Activated naive CD4-positive, alpha-beta T cell treated with anti-CD3 and anti-CD28 coated beads for 36 hours (primary cell): ENCODE measurements at regions not wholly inside any gene's neighbourhood (a gene's known extent, or its start where the extent isn't known, plus 50 kb on each side); places are given as distances from the start of the nearest gene placed in this dataset.

Source experiments
- CTCF ChIA-PET: fragments of 350-600 bp; sonication (Branson Sonifier 250); formaldehyde crosslinking; loops from one replicate; lab custom pipeline; 2021; ENCODE audit warnings: antibody characterized with exemption; lab: Charles Lee
- DNase-seq: peaks from one replicate; pipeline ENCODE4 v3.0.0-alpha.2; 2020
- H3K27ac Mint-ChIP-seq: one replicate; pipeline ENCODE4 v1.8.0; 2021; ENCODE audit warnings: mild to moderate bottlenecking, mixed read lengths
- H3K27me3 Mint-ChIP-seq: one replicate; pipeline ENCODE4 v1.8.0; 2021; ENCODE audit warnings: low read depth, mixed read lengths
- H3K36me3 Mint-ChIP-seq: one replicate; pipeline ENCODE4 v1.8.0; 2021; ENCODE audit warnings: low read depth, mixed read lengths
- H3K4me1 Mint-ChIP-seq: one replicate; pipeline ENCODE4 v1.8.0; 2021; ENCODE audit warnings: low read depth, mixed read lengths
- H3K4me3 Mint-ChIP-seq: one replicate; pipeline ENCODE4 v1.8.0; 2021; ENCODE audit warnings: mild to moderate bottlenecking, moderate library complexity, mixed read lengths
- H3K9me3 Mint-ChIP-seq: one replicate; pipeline ENCODE4 v1.8.0; 2021; ENCODE audit warnings: mixed read lengths
- intact Hi-C: fragments of 100-400 bp; cut with micrococcal nuclease; formaldehyde crosslinking; loops from one replicate; pipeline ENCODE4 v1.15.1; 2023

DNA sequence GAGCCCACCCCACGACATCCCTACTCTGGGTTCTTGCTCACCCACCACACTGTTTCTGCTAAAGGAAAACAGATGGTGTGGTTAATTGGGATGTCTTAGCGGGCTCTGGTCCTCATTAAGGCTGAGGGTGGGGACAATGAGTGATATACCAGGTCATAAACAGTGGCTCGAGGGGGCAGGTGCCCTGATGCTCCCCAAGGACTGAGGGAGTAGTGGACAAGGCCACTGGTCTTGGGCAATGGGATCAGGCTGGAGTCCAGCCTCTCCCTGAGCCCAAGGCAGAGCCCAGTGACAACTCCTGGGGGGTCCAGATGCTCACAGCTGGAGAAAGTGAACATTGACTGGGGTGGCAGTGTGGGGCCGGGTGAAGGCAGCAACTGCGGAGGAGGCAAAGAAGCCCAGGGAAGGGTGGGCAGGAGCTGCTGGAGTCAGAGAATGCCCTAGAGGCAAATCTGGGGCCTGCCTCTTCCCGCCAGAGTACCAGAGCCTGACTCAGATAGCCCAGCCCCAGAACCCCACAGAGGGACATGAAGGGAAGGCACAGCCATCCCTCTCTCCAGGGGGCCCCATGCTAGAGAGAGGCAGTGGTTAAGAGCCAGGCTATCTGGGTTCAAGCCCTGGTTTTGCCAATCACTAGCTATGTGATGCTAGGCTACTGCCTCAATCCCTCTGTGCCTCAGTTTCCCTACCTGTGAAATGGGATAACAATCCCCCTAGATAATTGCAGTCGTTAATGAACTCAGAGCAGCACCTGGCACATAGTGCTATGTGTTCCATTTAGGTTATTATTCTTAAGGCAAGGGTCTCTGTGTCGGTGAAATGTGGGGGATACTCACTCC is 72.3 kb downstream of the MRPL14 start:
- H3K27me3 Mint-ChIP-seq: peaks cover 2% of the 10 kb centered on the region
- DNase-seq: no peak
- H3K4me1 Mint-ChIP-seq: peaks cover 2% of the 10 kb centered on the region
- CTCF ChIA-PET: interaction anchor here (0.8 to 0.9 kb wide), 2 partner anchors 10 to 13 kb away, joined by 3 read pairs; no protein-coding TSS in a partner anchor
- H3K27ac Mint-ChIP-seq: no peak overlapping the region
- no peak overlapping the region for H3K4me3 Mint-ChIP-seq
- intact Hi-C loops: no loop called here
- H3K9me3 Mint-ChIP-seq: peaks cover 3% of the 10 kb centered on the region
- H3K36me3 Mint-ChIP-seq: no peaks in the 10 kb centered on the region

DNA sequence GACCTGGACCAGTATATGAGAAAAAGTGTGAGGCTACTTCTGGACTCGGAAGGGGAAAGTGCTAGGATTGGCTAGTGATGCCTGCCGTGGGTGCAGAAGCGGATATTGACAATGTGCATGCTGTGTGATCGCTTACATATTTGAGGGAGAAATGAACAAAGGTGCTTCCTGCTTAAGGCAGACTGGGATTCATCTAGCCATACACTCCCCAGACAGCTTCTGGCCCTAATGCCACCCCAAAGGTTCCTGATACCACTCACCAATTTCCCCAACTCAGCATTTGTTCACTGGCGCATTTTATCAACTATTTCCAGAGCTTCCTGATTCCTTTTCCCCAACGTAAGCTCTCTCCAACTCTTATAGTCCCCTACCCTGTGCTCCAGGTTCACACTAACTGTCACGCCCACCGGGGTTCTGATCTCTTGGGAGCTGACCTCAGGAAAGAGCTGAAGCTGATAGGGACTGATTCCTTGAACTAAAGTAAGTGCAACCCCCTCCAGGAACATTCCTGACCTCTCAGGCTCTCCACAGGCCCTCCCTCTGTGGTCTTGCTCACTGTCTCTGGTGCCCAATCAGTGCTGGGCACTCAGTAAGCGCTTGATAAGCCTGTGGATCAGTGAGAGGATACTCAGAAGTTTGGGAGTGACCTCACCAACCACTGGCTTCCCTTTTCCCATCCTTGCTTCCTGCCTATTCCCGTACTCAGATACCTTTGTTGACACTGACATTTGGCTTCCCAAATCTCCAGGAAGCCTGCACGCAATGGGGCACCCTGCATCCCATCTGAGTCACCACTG is 73.3 kb downstream of the MRPL14 start:
- intact Hi-C loops: no loop called here
- CTCF ChIA-PET: interaction anchor here (1.6 kb wide), 1 partner anchor 12 kb away, joined by 5 read pairs; no protein-coding TSS in a partner anchor
- H3K27me3 Mint-ChIP-seq: peaks cover 2% of the 10 kb centered on the region
- H3K36me3 Mint-ChIP-seq: no peaks in the 10 kb centered on the region
- H3K4me1 Mint-ChIP-seq: peaks cover 2% of the 10 kb centered on the region
- H3K27ac Mint-ChIP-seq: no peak overlapping the region
- H3K4me3 Mint-ChIP-seq: no peak overlapping the region
- H3K9me3 Mint-ChIP-seq: no peaks in the 10 kb centered on the region
- no peak for DNase-seq

DNA sequence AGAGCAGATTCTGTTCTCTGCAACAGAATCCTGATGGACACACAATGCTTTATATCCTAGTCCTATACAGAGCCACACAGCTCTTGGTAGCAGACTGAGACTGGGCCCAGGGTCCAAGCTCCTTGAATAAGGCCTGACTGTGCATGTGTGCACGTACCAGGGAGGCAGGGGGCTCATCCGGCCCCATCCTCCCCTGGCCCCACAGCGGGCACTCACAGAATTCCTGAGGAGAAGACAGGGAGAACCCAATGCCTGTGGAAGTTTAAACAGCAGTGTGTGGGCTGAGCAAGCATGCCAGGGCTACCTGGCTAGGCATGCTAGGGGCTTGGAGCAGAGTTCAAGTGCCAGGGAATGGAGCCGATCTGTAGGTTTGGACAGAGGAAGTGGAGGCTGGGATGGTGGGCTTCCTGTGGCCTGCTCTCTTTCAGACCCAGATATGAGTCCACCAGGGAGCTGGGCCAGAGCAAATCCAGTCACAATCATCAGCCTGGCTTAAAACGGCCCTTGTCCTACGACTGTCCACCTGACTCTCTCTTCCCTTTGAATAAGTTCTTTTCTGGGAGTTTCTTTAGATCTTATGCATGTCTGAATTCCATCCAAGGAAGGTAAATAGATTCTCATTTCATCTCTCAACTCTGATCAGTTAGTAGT is 74.0 kb downstream of the MRPL14 start:
- H3K4me3 Mint-ChIP-seq: no peak overlapping the region
- H3K4me1 Mint-ChIP-seq: no peaks in the 10 kb centered on the region
- CTCF ChIA-PET: interaction anchor here (1.6 kb wide), 1 partner anchor 11 kb away, joined by 5 read pairs; no protein-coding TSS in a partner anchor
- intact Hi-C loops: no loop called here
- no peak overlapping the region for H3K27ac Mint-ChIP-seq
- H3K36me3 Mint-ChIP-seq: no peaks in the 10 kb centered on the region
- no peaks in the 10 kb centered on the region for H3K9me3 Mint-ChIP-seq
- no peaks in the 10 kb centered on the region for H3K27me3 Mint-ChIP-seq
- no peak for DNase-seq

DNA sequence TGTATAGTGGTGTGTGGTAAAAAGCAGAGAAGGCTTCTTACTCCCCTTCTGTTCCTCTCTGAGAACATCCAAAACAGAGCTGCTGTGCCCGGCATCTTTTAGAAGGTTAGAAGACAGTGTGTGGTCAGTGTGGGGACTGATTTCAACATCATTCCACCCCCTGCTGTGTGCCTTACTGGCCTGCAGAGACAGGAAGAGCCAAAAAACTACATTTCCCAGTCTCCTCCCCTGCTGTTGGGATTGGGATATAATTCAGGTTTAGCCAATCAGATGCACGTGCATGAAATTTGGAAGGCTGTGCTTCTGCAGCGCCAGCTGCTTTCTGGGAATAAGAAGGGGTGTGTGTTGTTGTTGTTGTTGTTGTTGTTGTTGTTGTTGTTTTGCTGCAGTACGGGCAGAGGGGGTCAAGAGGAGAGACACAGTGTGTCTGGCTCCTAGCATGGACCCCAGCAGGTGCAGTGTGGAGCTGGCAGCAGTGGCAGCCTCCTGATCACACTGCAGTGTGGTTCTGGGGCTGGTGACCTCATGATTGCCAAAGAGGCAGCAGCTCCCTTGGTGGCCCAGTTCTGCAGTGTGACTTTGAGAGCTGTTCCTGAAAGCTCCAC is 74.7 kb downstream of the MRPL14 start:
- H3K27me3 Mint-ChIP-seq: no peaks in the 10 kb centered on the region
- CTCF ChIA-PET: interaction anchor here (1.6 kb wide), 1 partner anchor 10 kb away, joined by 5 read pairs; no protein-coding TSS in a partner anchor
- H3K4me3 Mint-ChIP-seq: no peak overlapping the region
- no peaks in the 10 kb centered on the region for H3K9me3 Mint-ChIP-seq
- no peak overlapping the region for H3K27ac Mint-ChIP-seq
- no peaks in the 10 kb centered on the region for H3K4me1 Mint-ChIP-seq
- intact Hi-C loops: no loop called here
- no peak for DNase-seq
- H3K36me3 Mint-ChIP-seq: no peaks in the 10 kb centered on the region

GRCh38 chr6:44051515-44051914 is 75.7 kb downstream of the MRPL14 start:
- Mint-ChIP-seq H3K36me3 (no peaks in the 10 kb centered on the region), H3K4me1 (no peaks in the 10 kb centered on the region), H3K4me3 (no peak overlapping the region), H3K9me3 (no peaks in the 10 kb centered on the region), H3K27ac (no peak overlapping the region), H3K27me3 (no peaks in the 10 kb centered on the region)
- intact Hi-C loops: no loop called here
- CTCF ChIA-PET: interaction anchor here (0.6 kb wide), 1 partner anchor 24 kb away, joined by 3 read pairs; no protein-coding TSS in a partner anchor
- DNase-seq: no peak

DNA sequence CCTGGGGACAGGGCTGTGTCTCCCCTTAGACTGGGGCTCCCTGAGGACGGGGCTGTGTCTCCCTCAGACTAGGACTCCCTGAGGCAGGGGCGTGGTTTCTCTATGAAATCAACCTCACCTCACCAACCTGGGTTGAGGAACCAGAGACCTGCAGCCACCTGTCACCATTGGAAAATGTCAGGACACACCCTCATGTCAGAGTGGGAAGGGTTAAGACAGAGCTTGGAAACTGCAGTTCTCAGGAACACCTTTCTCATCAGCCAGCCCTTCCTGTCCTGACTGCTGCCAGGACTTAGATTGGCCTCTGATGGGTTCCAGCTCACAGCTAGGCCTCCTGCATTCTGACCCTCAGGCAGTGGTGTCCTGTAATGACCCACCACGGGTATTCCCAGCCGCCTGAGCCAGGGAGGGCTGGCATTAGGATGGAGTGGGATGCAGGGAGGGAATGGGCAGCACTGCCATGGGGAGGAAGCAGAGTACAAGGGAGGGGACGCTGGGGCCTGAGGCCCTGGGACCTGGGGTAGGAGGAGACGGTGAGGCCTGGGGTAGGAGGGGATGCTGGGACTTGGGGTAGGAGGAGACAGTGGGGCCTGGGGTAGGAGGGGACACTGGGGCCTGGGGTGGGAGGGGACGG is 76.3 kb downstream of the MRPL14 start:
- Mint-ChIP-seq H3K27me3 (no peaks in the 10 kb centered on the region), H3K4me3 (no peak overlapping the region), H3K9me3 (no peaks in the 10 kb centered on the region), H3K27ac (no peak overlapping the region), H3K36me3 (no peaks in the 10 kb centered on the region), H3K4me1 (no peaks in the 10 kb centered on the region)
- intact Hi-C loops: no loop called here
- CTCF ChIA-PET: interaction anchor here (0.6 kb wide), 2 partner anchors 12 to 24 kb away, joined by 3 read pairs; no protein-coding TSS in a partner anchor
- DNase-seq: no peak

- intact Hi-C loops: no loop called here
- no peaks in the 10 kb centered on the region for H3K9me3 Mint-ChIP-seq
- CTCF ChIA-PET: interaction anchor here (0.6 kb wide), 2 partner anchors 13 to 25 kb away, joined by 3 read pairs; no protein-coding TSS in a partner anchor
Measured at GRCh38 chr6:44049989-44050871, 77.0 kb downstream of the MRPL14 start.

DNA sequence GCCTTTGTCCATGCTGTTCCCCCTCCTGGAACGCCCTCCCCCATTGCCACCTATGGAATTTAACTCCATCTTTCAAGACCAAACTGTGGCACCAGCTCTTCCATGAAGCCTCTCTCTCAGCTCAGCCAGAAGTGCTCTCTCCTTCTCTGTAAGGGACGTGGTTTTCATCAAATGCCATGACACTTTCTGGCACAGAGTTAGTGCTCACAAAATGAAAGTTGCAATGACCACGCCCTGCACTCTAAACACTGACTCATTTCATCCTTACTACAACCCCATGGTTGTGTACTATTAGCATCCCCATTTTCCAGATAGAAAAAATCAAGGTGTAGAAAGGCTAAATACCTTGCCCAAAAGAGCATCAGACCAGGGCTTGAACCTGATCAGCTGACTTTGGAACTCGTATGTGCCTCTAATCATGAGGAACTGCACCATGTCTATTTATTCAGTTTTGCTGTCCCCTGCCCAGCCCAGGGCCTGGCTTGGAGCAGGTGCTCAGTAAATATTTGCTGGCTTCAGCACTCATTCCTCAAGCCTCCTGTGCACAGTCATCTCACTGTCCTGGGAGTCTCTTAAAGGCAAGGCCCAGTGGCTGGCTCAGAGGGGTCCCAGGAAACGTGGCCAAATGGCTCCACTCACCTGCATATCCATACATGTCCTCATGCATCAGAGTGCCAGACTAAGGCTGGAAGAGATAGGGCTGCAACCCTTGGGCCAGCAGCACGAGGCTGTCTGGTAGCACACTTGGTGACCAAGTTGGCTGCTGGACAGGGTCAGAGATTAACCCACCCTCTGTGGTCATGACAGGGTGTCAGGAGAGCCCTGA is 77.9 kb downstream of the MRPL14 start:
- H3K9me3 Mint-ChIP-seq: no peaks in the 10 kb centered on the region
- no peaks in the 10 kb centered on the region for H3K36me3 Mint-ChIP-seq
- no peak overlapping the region for H3K4me3 Mint-ChIP-seq
- DNase-seq: no peak
- no peak overlapping the region for H3K27ac Mint-ChIP-seq
- H3K4me1 Mint-ChIP-seq: no peaks in the 10 kb centered on the region
- intact Hi-C loops: no loop called here
- CTCF ChIA-PET: no interaction called here
- no peaks in the 10 kb centered on the region for H3K27me3 Mint-ChIP-seq

More at GRCh38 chr6:44049989-44050871, 77.0 kb downstream of the MRPL14 start:
- H3K27ac Mint-ChIP-seq: no peak overlapping the region
- no peaks in the 10 kb centered on the region for H3K4me1 Mint-ChIP-seq
- H3K27me3 Mint-ChIP-seq: no peaks in the 10 kb centered on the region
- H3K36me3 Mint-ChIP-seq: no peaks in the 10 kb centered on the region
- no peak for DNase-seq
- no peak overlapping the region for H3K4me3 Mint-ChIP-seq

DNA sequence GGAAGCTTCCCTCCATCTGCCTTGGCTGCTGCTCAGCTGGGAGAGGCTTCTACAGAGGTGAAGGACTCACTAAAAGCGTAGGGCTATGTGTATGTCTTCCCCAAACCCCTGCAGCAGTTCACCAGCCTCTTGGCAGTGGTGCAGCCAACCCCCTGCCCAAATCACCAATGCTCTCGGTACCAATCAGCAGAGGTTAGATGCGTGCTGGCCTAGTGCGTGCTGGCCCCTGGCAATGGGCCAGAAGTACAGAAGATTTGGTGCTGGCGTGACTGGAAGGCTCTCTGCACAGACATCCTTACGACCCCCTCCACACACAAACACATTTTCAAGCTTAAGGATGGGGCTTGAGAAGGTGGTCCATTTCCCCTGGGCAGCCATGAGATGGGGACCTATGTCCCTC is 79.0 kb downstream of the MRPL14 start:
- no peaks in the 10 kb centered on the region for H3K36me3 Mint-ChIP-seq
- H3K27ac Mint-ChIP-seq: no peak overlapping the region
- no peak overlapping the region for H3K4me3 Mint-ChIP-seq
- H3K4me1 Mint-ChIP-seq: no peaks in the 10 kb centered on the region
- DNase-seq: no peak
- H3K9me3 Mint-ChIP-seq: no peaks in the 10 kb centered on the region
- intact Hi-C loops: no loop called here
- no peaks in the 10 kb centered on the region for H3K27me3 Mint-ChIP-seq
- CTCF ChIA-PET: interaction anchor here (0.6 kb wide), 2 partner anchors 15 to 32 kb away, joined by 3 to 5 read pairs; no protein-coding TSS in a partner anchor

- intact Hi-C loops: no loop called here
- CTCF ChIA-PET: no interaction called here
- no peak overlapping the region for H3K27ac Mint-ChIP-seq
Measured at GRCh38 chr6:44047801-44048200, 79.5 kb downstream of the MRPL14 start.

More at GRCh38 chr6:44047801-44048200, 79.5 kb downstream of the MRPL14 start:
- H3K36me3 Mint-ChIP-seq: no peaks in the 10 kb centered on the region
- no peaks in the 10 kb centered on the region for H3K4me1 Mint-ChIP-seq
- no peak overlapping the region for H3K4me3 Mint-ChIP-seq
- no peaks in the 10 kb centered on the region for H3K9me3 Mint-ChIP-seq
- no peaks in the 10 kb centered on the region for H3K27me3 Mint-ChIP-seq
- DNase-seq: no peak
